Activated CD4-positive, alpha-beta memory T cell treated with anti-CD3 and anti-CD28 coated beads, Interleukin-2, amount 10 ng/mL, durations not matched to agents 7 days and 5 days (primary cell): ENCODE measurements at regions not wholly inside any gene's neighbourhood (a gene's known extent, or its start where the extent isn't known, plus 50 kb on each side); places are given as distances from the start of the nearest gene placed in this dataset.
"Not testable (repeated sequence)": the region's sequence is repeated elsewhere in the genome, so short reads cannot be mapped to it uniquely, and the experiment has no call there.

ENCODE experiments used
- CTCF ChIA-PET: fragments of 350-600 bp; sonication (Branson Sonifier 250); formaldehyde crosslinking; loops from one replicate; lab custom pipeline; 2021; ENCODE audit warnings: antibody characterized with exemption, inconsistent platforms; lab: Charles Lee
- POLR2A ChIA-PET: fragments of 350-600 bp; sonication (Branson Sonifier 250); formaldehyde crosslinking; loops from one replicate; lab custom pipeline; 2021; ENCODE audit warnings: antibody characterized with exemption; lab: Charles Lee
- DNase-seq: peaks from one replicate; pipeline ENCODE4 v3.0.0-alpha.2; 2020
- H3K27ac Mint-ChIP-seq: one replicate; pipeline ENCODE4 v1.8.0; 2021; ENCODE audit warnings: mild to moderate bottlenecking, mixed read lengths
- H3K27me3 Mint-ChIP-seq: one replicate; pipeline ENCODE4 v1.8.0; 2021; ENCODE audit warnings: mixed read lengths
- H3K36me3 Mint-ChIP-seq: one replicate; pipeline ENCODE4 v1.8.0; 2021; ENCODE audit warnings: low read depth, mixed read lengths
- H3K4me1 Mint-ChIP-seq: one replicate; pipeline ENCODE4 v1.8.0; 2021; ENCODE audit warnings: mixed read lengths
- H3K4me3 Mint-ChIP-seq: one replicate; pipeline ENCODE4 v1.8.0; 2021; ENCODE audit warnings: mild to moderate bottlenecking, mixed read lengths
- H3K9me3 Mint-ChIP-seq: one replicate; pipeline ENCODE4 v1.8.0; 2021; ENCODE audit warnings: mixed read lengths

DNA sequence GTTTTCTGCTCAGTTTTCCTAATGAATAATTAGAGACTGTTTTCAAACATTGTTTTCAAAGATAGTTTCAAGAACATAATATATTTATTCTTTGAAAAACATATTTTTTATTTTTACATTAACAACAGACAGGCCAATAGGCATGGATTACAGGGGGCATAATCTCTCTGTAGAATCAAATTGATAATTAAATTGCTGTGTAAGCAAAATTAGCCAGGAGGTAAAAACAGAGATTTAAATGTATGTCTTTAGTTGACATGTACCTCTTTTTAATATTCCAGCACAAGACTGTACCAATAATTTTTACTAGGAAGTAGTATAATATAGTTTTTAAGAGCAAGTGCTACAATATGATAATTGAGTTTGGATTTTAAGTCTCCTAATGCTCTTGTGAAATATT is 1444.5 kb downstream of the BRINP3 start:
- no peaks in the 10 kb centered on the region for H3K27me3 Mint-ChIP-seq
- H3K4me1 Mint-ChIP-seq, result no peaks in the 10 kb centered on the region
- no peak overlapping the region for H3K4me3 Mint-ChIP-seq
- POLR2A ChIA-PET, result no interaction called here
- no peaks in the 10 kb centered on the region for H3K36me3 Mint-ChIP-seq
- CTCF ChIA-PET, result no interaction called here
- H3K27ac Mint-ChIP-seq, result no peak overlapping the region
- no peaks in the 10 kb centered on the region for H3K9me3 Mint-ChIP-seq
- no peak for DNase-seq

DNA sequence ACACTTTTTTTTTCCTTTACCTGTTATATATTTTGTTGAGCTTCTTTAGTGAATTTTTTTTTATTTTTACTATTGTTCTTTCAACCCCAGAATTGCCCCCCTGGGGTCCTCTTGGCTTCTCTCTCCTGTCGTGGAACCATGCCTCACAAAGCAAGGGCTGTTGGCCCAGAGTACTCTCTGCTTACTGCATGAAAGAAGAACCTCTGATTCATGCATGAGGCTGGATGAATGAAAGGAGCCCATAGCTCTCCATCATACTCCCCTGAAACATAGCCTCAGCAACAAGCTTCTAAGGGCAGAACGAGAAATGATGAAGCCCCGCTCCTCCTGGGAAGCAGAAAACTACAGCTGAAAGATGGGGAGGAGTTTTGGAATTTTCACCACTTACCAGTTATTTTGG is 1441.0 kb downstream of the BRINP3 start:
- POLR2A ChIA-PET, result no interaction called here
- H3K9me3 Mint-ChIP-seq, result peaks cover 2% of the 10 kb centered on the region
- H3K27me3 Mint-ChIP-seq, result no peaks in the 10 kb centered on the region
- CTCF ChIA-PET, result no interaction called here
- no peak overlapping the region for H3K4me3 Mint-ChIP-seq
- no peak overlapping the region for H3K27ac Mint-ChIP-seq
- no peaks in the 10 kb centered on the region for H3K4me1 Mint-ChIP-seq
- no peak for DNase-seq
- no peaks in the 10 kb centered on the region for H3K36me3 Mint-ChIP-seq

DNA sequence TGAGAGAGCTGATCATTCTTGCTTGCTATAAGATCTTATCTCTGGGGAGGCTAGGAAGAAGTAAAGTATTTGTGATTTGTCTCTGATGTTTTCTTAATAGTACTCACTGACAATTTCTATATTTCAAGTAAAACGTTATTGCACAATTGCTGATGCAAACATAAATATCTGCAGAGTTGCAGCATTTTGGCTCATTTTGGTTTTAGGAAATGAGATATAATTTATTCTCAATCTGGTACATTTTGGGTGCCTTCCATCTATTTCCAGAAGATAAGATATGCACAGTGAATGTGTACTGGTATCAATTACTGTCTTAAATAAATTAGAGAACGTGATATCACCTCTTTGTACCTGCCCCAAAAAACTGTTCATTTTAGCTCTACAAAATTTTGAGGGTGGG is 1431.5 kb downstream of the BRINP3 start:
- CTCF ChIA-PET, result no interaction called here
- Mint-ChIP-seq H3K27me3 (no peaks in the 10 kb centered on the region), H3K4me1 (no peaks in the 10 kb centered on the region), H3K27ac (no peak overlapping the region), H3K36me3 (no peaks in the 10 kb centered on the region), H3K9me3 (peaks cover 2% of the 10 kb centered on the region), H3K4me3 (no peak overlapping the region)
- POLR2A ChIA-PET, result no interaction called here
- DNase-seq, result no peak

DNA sequence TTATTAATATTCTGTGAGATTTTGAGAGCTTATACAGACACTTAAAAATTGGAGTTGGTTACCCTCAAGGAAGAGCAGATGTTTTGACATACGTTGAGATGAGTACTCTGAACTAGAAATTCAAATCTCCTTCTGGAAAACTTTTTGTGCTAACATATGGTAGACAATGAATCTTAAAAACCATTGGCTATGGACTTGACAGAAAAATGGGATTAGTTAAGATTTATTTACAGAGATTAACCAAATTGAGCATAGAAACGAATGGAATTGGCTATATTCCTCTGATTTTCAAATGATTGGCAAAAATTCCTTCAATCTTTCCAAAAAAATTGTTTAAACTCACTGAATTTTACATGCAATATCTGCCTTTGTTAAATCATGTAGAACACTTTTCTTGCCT is 1392.9 kb downstream of the BRINP3 start:
- Mint-ChIP-seq H3K36me3 (no peaks in the 10 kb centered on the region), H3K4me3 (no peak overlapping the region), H3K27me3 (no peaks in the 10 kb centered on the region), H3K9me3 (no peaks in the 10 kb centered on the region), H3K27ac (no peak overlapping the region), H3K4me1 (no peaks in the 10 kb centered on the region)
- CTCF ChIA-PET, result no interaction called here
- POLR2A ChIA-PET, result no interaction called here
- DNase-seq, result no peak

DNA sequence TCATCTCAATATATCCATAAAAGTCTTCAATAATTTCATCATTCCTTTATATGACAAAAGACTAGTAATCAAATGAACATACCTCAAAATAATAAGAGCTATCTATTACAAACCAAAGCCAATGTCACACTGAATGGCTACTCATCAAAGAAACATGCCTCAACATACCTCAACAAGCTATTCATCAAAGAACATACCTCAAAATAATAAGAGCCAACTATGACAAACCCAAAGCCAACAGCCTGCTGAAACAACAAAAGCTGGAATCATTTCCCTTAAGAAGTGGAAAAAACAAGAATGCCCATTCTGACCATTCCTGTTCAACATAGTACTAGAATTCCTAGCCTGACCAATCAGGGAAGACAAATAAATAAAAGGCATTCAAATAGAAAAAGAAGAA is 1373.7 kb downstream of the BRINP3 start:
- DNase-seq, result no peak
- Mint-ChIP-seq H3K4me1 (no peaks in the 10 kb centered on the region), H3K36me3 (no peaks in the 10 kb centered on the region), H3K27me3 (no peaks in the 10 kb centered on the region), H3K27ac (no peak overlapping the region), H3K9me3 (peaks cover 3% of the 10 kb centered on the region), H3K4me3 (no peak overlapping the region)
- ChIA-PET CTCF (no interaction called here), POLR2A (no interaction called here)

DNA sequence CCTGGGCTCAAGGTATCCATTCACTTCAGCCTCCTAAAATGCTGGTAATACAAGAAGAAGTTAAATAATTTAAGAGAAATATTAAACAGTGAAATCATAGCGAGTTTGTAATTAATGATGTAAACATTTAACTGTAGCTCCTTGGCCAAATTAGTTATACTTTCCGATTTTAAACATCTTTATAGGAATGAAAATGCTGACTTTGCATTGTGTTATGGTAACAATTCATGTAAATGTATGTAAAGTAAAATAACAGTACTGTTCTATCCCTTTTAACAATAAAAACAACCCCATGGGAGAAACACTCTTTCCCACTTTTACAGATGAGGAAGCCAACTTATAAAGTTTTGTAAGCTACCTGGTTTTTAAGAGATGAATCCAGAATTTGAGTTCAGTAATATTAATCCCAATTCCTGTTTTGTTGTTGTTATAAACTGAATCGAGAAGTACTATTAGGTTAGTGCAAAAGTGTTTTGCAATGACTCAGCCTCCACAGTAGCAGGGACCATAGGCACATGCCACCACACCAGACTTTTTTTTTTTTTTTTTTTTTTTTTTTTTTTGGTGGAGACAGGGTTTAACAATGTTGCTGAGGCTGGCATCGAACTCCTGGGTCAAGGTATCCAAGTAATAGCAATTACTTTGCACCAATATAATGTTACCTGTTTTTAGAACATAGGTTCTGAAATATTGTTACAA is 1360.4 kb downstream of the BRINP3 start:
- Mint-ChIP-seq H3K27me3 (no peaks in the 10 kb centered on the region), H3K4me3 (no peak overlapping the region), H3K4me1 (no peaks in the 10 kb centered on the region), H3K27ac (no peak overlapping the region), H3K9me3 (no peaks in the 10 kb centered on the region), H3K36me3 (no peaks in the 10 kb centered on the region)
- POLR2A ChIA-PET, result no interaction called here
- DNase-seq, result no peak
- CTCF ChIA-PET, result no interaction called here

DNA sequence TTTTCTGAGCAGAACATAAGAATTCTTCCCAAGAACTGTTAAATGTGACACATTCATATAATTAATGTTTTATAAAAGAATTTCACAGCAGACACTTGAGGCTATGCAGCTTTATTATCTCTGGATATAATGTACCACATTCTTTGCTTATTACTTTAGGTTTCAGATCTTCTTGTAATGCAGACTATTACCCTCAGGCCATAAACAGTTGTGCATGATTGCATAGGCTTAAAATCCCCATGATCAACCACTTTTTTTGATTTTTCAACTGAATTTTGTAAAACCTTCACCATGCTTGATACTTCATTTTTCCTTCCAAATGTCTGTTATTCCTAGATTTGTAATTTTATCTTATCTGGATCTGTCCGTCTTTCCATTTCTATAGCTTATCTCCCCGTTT is 1355.7 kb downstream of the BRINP3 start:
- ChIA-PET CTCF (no interaction called here), POLR2A (no interaction called here)
- Mint-ChIP-seq H3K27me3 (no peaks in the 10 kb centered on the region), H3K27ac (no peak overlapping the region), H3K36me3 (no peaks in the 10 kb centered on the region), H3K4me1 (no peaks in the 10 kb centered on the region), H3K4me3 (no peak overlapping the region), H3K9me3 (peaks cover 2% of the 10 kb centered on the region)
- DNase-seq, result no peak

DNA sequence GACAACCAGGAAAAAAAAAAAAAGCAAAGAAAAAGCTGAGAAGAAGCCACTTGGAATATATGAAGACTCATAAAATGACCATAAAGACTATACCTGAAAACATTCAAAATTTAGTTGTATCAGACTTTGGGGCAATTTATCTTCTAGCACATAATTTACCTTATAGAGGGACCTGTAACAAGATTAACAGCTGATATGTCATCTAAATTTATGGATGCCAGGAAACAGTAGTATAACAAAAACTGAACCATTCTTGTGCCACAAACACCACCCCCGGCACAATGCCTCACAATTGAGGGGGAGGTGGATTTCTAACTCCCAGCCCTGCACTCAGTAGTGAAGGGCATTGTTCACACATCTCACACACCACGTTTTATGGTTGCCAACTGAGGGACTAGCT is 1352.0 kb downstream of the BRINP3 start:
- H3K4me1 Mint-ChIP-seq, result no peaks in the 10 kb centered on the region

DNA sequence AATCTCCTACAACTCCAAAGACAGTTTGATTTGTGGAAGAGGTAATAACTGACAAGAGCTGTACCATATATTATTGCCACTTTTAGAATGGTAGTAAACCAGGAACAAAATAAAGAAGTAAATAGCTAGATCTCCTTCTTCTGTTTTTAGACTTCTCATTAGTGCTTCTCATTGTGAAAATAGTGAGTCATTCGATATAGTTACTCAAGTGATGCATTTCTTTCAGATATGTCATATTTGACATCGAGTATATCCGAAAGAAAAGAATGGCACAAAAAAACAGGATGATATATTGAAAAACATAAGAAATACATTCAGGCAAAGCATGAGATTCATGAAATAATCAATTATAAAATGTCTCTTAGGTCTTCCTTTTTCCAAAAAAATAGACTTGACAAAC is 1346.1 kb downstream of the BRINP3 start:
- no peaks in the 10 kb centered on the region for H3K36me3 Mint-ChIP-seq
- ChIA-PET POLR2A (no interaction called here), CTCF (no interaction called here)
- DNase-seq, result no peak
- no peak overlapping the region for H3K4me3 Mint-ChIP-seq
- H3K9me3 Mint-ChIP-seq, result peaks cover 9% of the 10 kb centered on the region
- no peak overlapping the region for H3K27ac Mint-ChIP-seq
- no peaks in the 10 kb centered on the region for H3K4me1 Mint-ChIP-seq
- no peaks in the 10 kb centered on the region for H3K27me3 Mint-ChIP-seq

More for the DNA sequence above, 1352.0 kb downstream of the BRINP3 start:
- H3K4me3 Mint-ChIP-seq, result no peak overlapping the region
- no peaks in the 10 kb centered on the region for H3K27me3 Mint-ChIP-seq
- DNase-seq, result no peak
- ChIA-PET CTCF (no interaction called here), POLR2A (no interaction called here)
- H3K9me3 Mint-ChIP-seq, result peaks cover 2% of the 10 kb centered on the region
- no peaks in the 10 kb centered on the region for H3K36me3 Mint-ChIP-seq
- H3K27ac Mint-ChIP-seq, result no peak overlapping the region

DNA sequence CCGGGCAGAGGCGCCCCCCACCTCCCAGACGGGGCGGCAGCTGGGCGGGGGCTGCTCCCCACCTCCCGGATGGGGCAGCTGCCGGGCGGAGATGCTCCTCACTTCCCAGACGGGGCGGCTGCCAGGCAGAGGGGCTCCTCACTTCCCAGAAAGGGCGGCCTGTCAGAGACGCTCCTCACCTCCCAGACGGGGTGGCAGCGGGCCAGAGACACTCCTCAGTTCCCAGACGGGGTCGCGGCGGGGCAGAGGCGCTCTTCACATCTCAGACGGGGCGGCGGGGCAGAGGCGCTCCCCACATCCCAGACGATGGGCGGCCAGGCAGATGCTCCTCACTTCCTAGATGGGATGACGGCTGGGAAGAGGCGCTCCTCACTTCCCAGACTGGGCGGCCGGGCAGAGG is 1337.9 kb downstream of the BRINP3 start:
- H3K36me3 Mint-ChIP-seq, H3K27me3 Mint-ChIP-seq, H3K27ac Mint-ChIP-seq, POLR2A ChIA-PET, H3K4me3 Mint-ChIP-seq, DNase-seq, CTCF ChIA-PET, H3K4me1 Mint-ChIP-seq: not testable (repeated sequence)
- peaks cover 14% of the 10 kb centered on the region for H3K9me3 Mint-ChIP-seq

DNA sequence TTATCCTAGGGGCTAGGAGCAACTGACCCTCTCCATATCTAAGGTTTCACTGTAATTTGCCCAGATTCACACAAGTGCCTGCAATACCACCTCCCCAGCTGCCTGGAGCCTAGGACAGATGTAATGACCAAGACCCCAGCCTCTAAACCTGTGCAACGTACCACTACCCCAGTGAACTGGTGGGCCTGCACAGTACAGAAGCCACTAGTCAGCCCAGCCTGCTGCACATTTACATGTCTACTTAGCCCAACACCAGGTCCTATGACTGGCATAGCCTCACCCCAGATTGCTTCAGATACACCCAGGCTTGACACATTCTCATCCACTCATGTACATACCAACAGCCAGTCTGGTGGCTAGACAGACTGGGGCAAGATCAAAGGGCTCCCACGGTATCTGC is 1336.6 kb downstream of the BRINP3 start:
- ChIA-PET POLR2A (no interaction called here), CTCF (no interaction called here)
- no peaks in the 10 kb centered on the region for H3K36me3 Mint-ChIP-seq
- H3K27me3 Mint-ChIP-seq, result no peaks in the 10 kb centered on the region
- no peak overlapping the region for H3K4me3 Mint-ChIP-seq
- DNase-seq, result no peak
- no peaks in the 10 kb centered on the region for H3K4me1 Mint-ChIP-seq
- no peak overlapping the region for H3K27ac Mint-ChIP-seq
- H3K9me3 Mint-ChIP-seq, result peaks cover 14% of the 10 kb centered on the region

DNA sequence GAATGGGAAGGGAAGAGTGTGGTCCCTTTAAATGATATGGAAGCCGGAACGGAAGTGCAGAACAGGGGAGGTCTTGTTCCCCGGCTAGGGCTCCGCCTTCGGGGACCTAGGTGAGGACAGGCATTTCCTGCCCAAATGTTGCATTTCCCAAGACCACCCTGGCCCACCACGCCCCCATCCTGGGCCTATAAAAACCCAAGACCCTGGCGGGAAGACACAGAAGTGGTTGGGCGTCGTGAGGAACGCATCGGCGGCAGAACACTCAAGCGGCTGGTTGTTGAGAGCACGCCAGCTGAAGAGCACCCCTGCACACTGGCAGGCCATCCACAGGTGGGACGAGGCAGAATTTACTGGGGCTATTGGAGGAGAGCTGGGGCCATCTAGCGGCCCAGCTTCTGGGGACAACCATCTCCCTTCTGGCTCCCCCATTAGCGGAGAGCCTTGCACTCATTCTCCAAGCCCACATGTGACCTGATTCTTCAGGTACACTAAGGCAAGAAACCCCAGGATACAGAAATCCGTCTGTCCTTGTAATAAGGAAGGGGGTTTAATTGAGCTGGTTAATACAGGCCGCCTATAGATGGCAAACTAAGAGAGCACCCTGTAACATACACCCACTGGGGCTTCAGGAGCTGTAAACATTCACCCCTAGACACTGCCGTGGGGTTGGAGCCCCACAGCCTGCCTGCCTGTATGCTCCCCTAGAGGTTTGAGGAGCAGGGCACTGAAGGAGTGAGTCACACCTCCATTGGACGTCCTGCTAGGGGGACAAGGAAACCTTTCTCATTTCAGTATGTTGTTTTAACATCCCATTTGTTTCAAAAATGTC is 1327.9 kb downstream of the BRINP3 start:
- H3K4me3 Mint-ChIP-seq, result no peak overlapping the region
- no peaks in the 10 kb centered on the region for H3K36me3 Mint-ChIP-seq
- no peaks in the 10 kb centered on the region for H3K27me3 Mint-ChIP-seq
- CTCF ChIA-PET, result no interaction called here
- POLR2A ChIA-PET, result no interaction called here
- no peak overlapping the region for H3K27ac Mint-ChIP-seq
- DNase-seq, result no peak
- H3K4me1 Mint-ChIP-seq, result no peaks in the 10 kb centered on the region
- H3K9me3 Mint-ChIP-seq, result peaks cover 4% of the 10 kb centered on the region

DNA sequence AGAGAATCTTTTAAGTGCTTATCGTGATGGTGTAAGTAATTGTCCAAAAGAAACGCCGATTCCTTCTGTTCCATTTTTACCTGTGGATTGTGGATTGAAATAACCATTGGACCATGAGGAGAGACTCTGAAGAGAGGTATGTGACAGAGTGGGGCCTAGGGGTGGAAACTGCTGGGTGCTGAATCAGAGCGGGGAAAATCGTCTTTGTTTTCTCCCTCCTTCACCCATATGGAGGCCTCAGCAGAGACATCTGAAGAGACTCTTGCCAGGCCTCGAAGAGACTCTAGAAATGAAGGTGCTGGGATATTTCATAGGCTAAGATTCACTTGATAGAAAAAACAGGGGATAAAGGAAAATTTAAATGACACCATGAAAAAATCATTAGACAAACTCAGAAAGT is 1327.0 kb downstream of the BRINP3 start:
- no peak for DNase-seq
- Mint-ChIP-seq H3K4me1 (no peaks in the 10 kb centered on the region), H3K9me3 (peaks cover 6% of the 10 kb centered on the region), H3K27ac (no peak overlapping the region), H3K27me3 (no peaks in the 10 kb centered on the region), H3K36me3 (no peaks in the 10 kb centered on the region), H3K4me3 (no peak overlapping the region)
- ChIA-PET POLR2A (no interaction called here), CTCF (no interaction called here)

DNA sequence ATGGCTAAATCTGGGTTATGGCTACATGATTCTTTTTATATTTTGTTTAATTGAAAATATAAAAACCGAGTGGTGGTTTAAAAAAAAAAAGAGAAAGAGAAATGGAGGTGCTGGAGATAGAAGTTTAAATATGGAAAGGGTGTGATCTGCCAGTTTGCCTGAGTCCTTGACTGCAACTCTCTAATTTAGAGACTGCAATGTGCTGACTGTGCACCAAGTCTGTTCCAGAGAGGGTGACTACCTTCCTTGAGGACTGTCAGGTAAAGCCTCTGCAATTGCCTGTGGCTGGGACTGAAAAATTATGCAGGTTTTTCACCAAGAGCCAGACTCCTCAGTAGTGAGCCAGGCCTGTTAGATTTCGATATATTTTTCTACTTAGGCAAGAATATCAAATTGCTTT is 1326.3 kb downstream of the BRINP3 start:
- POLR2A ChIA-PET, result no interaction called here
- H3K36me3 Mint-ChIP-seq, result no peaks in the 10 kb centered on the region
- peaks cover 8% of the 10 kb centered on the region for H3K9me3 Mint-ChIP-seq
- no peak overlapping the region for H3K27ac Mint-ChIP-seq
- CTCF ChIA-PET, result no interaction called here
- H3K27me3 Mint-ChIP-seq, result no peaks in the 10 kb centered on the region
- no peaks in the 10 kb centered on the region for H3K4me1 Mint-ChIP-seq
- no peak for DNase-seq
- H3K4me3 Mint-ChIP-seq, result no peak overlapping the region
